HepG2 (cell line): ENCODE measurements at regions not wholly inside any gene's neighbourhood (a gene's known extent, or its start where the extent isn't known, plus 50 kb on each side); places are given as distances from the start of the nearest gene placed in this dataset.

ENCODE experiments used
- ATAC-seq: fragments of 200-7000 bp; cut with Tn5 transposase; 3 replicates; pipeline ENCODE4 v1.9.1; 2020; ENCODE audit warnings: mild to moderate bottlenecking, moderate library complexity
- BruUV-seq: library from RNA; stranded (reverse); fragments of 400-500 nt; replicated peaks from 2 replicates; lab custom pipeline; 2021; lab: Mats Ljungman, UMichigan
- CTCF ChIA-PET: fragments of 300-600 bp; formaldehyde crosslinking; extraction: SDS; loops from one replicate; lab custom pipeline; 2021; ENCODE audit warnings: low total read pairs, inconsistent platforms, low intra/inter-chr PET ratio; lab: Yijun Ruan, JAX
- POLR2A ChIA-PET: fragments of 350-600 bp; sonication (Branson Sonifier 250); formaldehyde crosslinking; loops from one replicate; lab custom pipeline; 2020; ENCODE audit warnings: antibody characterized with exemption, inconsistent platforms; lab: Yijun Ruan, JAX
- DNase-seq: peaks from one replicate; pipeline ENCODE4 v3.0.0-alpha.2; 2015; ENCODE audit warnings: low spot score
- FAIRE-seq: peaks from 3 replicates; lab custom pipeline; 2011; peaks lifted over from hg19 to GRCh38; lab: Jason Lieb, UNC
- H2AFZ ChIP-seq: one replicate; pipeline ENCODE4 v1.6.1; 2011; ENCODE audit warnings: low read length, inconsistent platforms
- H3K27ac ChIP-seq: fragments of 300-600 bp; 3 replicates; pipeline ENCODE4 v1.8.0; 2011; ENCODE audit warnings: mixed run types, mild to moderate bottlenecking, mixed read lengths, low read length, inconsistent platforms; ENCODE audit not compliant: insufficient read depth; ENCODE audit errors: extremely low read length
- H3K27me3 ChIP-seq, 2 experiments: fragments of 200-600 bp in 1 of 2; 2 replicates in 1 of 2; 3 replicates in 1 of 2; pipeline versions ENCODE4 v1.6.0 to v1.8.0; 2011; ENCODE audit warnings: low read length in 2 of 2, mild to moderate bottlenecking in 2 of 2, moderate library complexity in 2 of 2, inconsistent platforms in 1 of 2; ENCODE audit not compliant: insufficient read depth in 2 of 2, control insufficient read depth in 1 of 2
- H3K36me3 ChIP-seq, 2 experiments: fragments of 200-600 bp in 1 of 2; replicated peaks in 1 of 2; 2 replicates in 1 of 2; 3 replicates in 1 of 2; pipeline versions ENCODE4 v1.5.1 to v1.8.0; 2011; ENCODE audit warnings: low read length in 2 of 2, inconsistent platforms in 1 of 2; ENCODE audit not compliant: insufficient read depth in 2 of 2, control insufficient read depth in 1 of 2
- H3K4me1 ChIP-seq: 2 replicates; pipeline ENCODE4 v1.5.1; 2012; ENCODE audit warnings: low read length, inconsistent platforms; ENCODE audit not compliant: insufficient read depth
- H3K4me2 ChIP-seq: 2 replicates; pipeline ENCODE4 v1.6.0; 2011; ENCODE audit warnings: low read depth, low read length, inconsistent platforms
- H3K4me3 ChIP-seq, 3 experiments: fragments of 200-600 bp in 1 of 3; sonication (generic), shearing (Covaris generic) in 1 of 3; replicated peaks in 1 of 3; 2 replicates each; pipeline ENCODE4 v1.5.1; 2011 to 2016; ENCODE audit warnings: low read length in 3 of 3, inconsistent platforms in 2 of 3, low read depth in 2 of 3, mild to moderate bottlenecking in 2 of 3, control low read depth in 1 of 3, mixed read lengths in 1 of 3; ENCODE audit not compliant: insufficient read depth in 1 of 3
- H3K79me2 ChIP-seq: one replicate; pipeline ENCODE4 v1.6.1; 2011; ENCODE audit warnings: low read length, inconsistent platforms; ENCODE audit not compliant: insufficient read depth
- H3K9ac ChIP-seq: 2 replicates; pipeline ENCODE4 v1.6.0; 2011; ENCODE audit warnings: mild to moderate bottlenecking, low read depth, low read length, inconsistent platforms; ENCODE audit not compliant: insufficient read depth
- H3K9me3 ChIP-seq: 2 replicates; pipeline ENCODE4 v1.5.1; 2012; ENCODE audit warnings: mild to moderate bottlenecking, low read length
- H4K20me1 ChIP-seq: 2 replicates; pipeline ENCODE4 v1.6.0; 2011; ENCODE audit warnings: inconsistent platforms, mild to moderate bottlenecking, low read length, moderate library complexity; ENCODE audit not compliant: insufficient read depth
- CREM ChIP-seq, 2 experiments: sonication (generic) in 1 of 2; formaldehyde crosslinking in 1 of 2; IDR thresholded peaks; 2 replicates each; pipeline versions ENCODE4 v1.4.0 to v1.6.1; 2016 to 2020; ENCODE audit warnings: antibody characterized with exemption in 1 of 2, mild to moderate bottlenecking in 1 of 2, missing genetic modification reagents in 1 of 2
- FOXP1 ChIP-seq, 2 experiments: fragments of 450-650 bp in 1 of 2; IDR thresholded peaks; 2 replicates each; pipeline ENCODE4 v1.6.1; 2017 to 2018; ENCODE audit warnings: antibody characterized with exemption in 1 of 2
- HNRNPUL1 ChIP-seq: fragments of 200-400 bp; formaldehyde crosslinking; IDR thresholded peaks from 2 replicates; pipeline ENCODE4 v1.6.1; 2017; ENCODE audit warnings: low read depth, mild to moderate bottlenecking, low read length, moderate library complexity
- MBD4 ChIP-seq: IDR thresholded peaks from 2 replicates; pipeline ENCODE4 v1.6.1; 2012; ENCODE audit warnings: low read length, inconsistent platforms, borderline replicate concordance
- NFYB ChIP-seq: sonication (generic); formaldehyde crosslinking; IDR thresholded peaks from 2 replicates; pipeline ENCODE4 v1.4.0; 2020; ENCODE audit warnings: missing genetic modification reagents
- PTBP1 ChIP-seq: fragments of 200-400 bp; formaldehyde crosslinking; IDR thresholded peaks from 2 replicates; pipeline ENCODE4 v1.6.1; 2018; ENCODE audit warnings: low read length, low read depth; ENCODE audit not compliant: poor library complexity, severe bottlenecking
- SIN3A ChIP-seq: IDR thresholded peaks from 2 replicates; pipeline ENCODE4 v1.6.1; 2011; ENCODE audit warnings: low read depth, mild to moderate bottlenecking, control low read depth, low read length, borderline replicate concordance
- USF2 ChIP-seq, 2 experiments: sonication (generic) in 1 of 2; formaldehyde crosslinking in 1 of 2; IDR thresholded peaks; 2 replicates each; pipeline versions ENCODE4 v1.5.1 to v1.6.1; 2011 to 2020; ENCODE audit warnings: borderline replicate concordance in 1 of 2, low read depth in 1 of 2, low read length in 1 of 2, mild to moderate bottlenecking in 1 of 2, missing genetic modification reagents in 1 of 2, moderate library complexity in 1 of 2
- ZBTB39 ChIP-seq: sonication (generic); formaldehyde crosslinking; IDR thresholded peaks from 2 replicates; pipeline ENCODE4 v1.5.0; 2020; ENCODE audit warnings: missing genetic modification reagents
- ZBTB4 ChIP-seq: sonication (generic); formaldehyde crosslinking; IDR thresholded peaks from 2 replicates; pipeline ENCODE4 v1.4.0; 2020; ENCODE audit warnings: missing genetic modification reagents, mild to moderate bottlenecking, borderline replicate concordance
- ZNF20 ChIP-seq: sonication (generic); formaldehyde crosslinking; IDR thresholded peaks from 2 replicates; pipeline ENCODE4 v1.4.0; 2020; ENCODE audit warnings: mild to moderate bottlenecking, moderate library complexity, missing genetic modification reagents
- ZNF234 ChIP-seq: sonication (generic); formaldehyde crosslinking; conservative IDR thresholded peaks from 2 replicates; pipeline ENCODE4 v1.5.1; 2020; ENCODE audit warnings: mild to moderate bottlenecking, missing genetic modification reagents
- ZNF441 ChIP-seq: sonication (generic); formaldehyde crosslinking; IDR thresholded peaks from 2 replicates; pipeline ENCODE4 v1.7.0; 2021; ENCODE audit warnings: missing genetic modification reagents, borderline replicate concordance
- ZNF746 ChIP-seq: sonication (generic); formaldehyde crosslinking; IDR thresholded peaks from 2 replicates; pipeline ENCODE4 v1.8.0; 2022; ENCODE audit warnings: mild to moderate bottlenecking, missing genetic modification reagents
- ZNF839 ChIP-seq: sonication (generic); formaldehyde crosslinking; IDR thresholded peaks from 2 replicates; pipeline ENCODE4 v1.4.0; 2020; ENCODE audit warnings: missing genetic modification reagents, mild to moderate bottlenecking, borderline replicate concordance
- in situ Hi-C: cut with HindIII; loops from 2 replicates; pipeline ENCODE4 v1.10.0; 2017; ENCODE audit warnings: low pct_unique_long_range_greater_than_20kb; ENCODE audit not compliant: extremely low pct_ligation_motif_present
- intact Hi-C: fragments of 100-400 bp; cut with micrococcal nuclease; formaldehyde crosslinking; loops from one replicate; pipeline ENCODE4 v1.10.0; 2022; ENCODE audit not compliant: unreplicated experiment
- TF ChIP-seq, protein P1 (sequence below): sonication (generic); formaldehyde crosslinking; conservative IDR thresholded peaks from 2 replicates; pipeline ENCODE4 v1.8.1; 2023; ENCODE audit warnings: missing genetic modification reagents

GRCh38 chr6:156725712-156726111, 51.5 kb upstream of the ARID1B start:
- peaks cover 0 to 4% of the 10 kb centered on the region in 2 experiments for H3K27me3 ChIP-seq
- no peaks in the 10 kb centered on the region for H3K9me3 ChIP-seq
- DNase-seq: no peak
- ATAC-seq: no peak
- no peak overlapping the region for H2AFZ ChIP-seq
- in situ Hi-C loops: no loop called here
- no peaks in the 10 kb centered on the region for H3K36me3 ChIP-seq
- POLR2A ChIA-PET: no interaction called here
- peaks cover 13% of the 10 kb centered on the region for H3K4me1 ChIP-seq
- H3K79me2 ChIP-seq: no peaks in the 10 kb centered on the region
- H3K9ac ChIP-seq: no peak overlapping the region
- no peak overlapping the region for H3K4me3 ChIP-seq
- no peak for FAIRE-seq
- no peak overlapping the region for H3K27ac ChIP-seq
- no peaks in the 10 kb centered on the region for H4K20me1 ChIP-seq
- intact Hi-C loops: no loop called here
- CTCF ChIA-PET: no interaction called here
- no peak overlapping the region for H3K4me2 ChIP-seq
- BruUV-seq: no TSS peak
- no peak for TF ChIP-seq USF2 (IDR thresholded peaks at IDR 0.05; ENCODE audit: low read depth, low read length)
- TF ChIP-seq USF2 (CRISPR knock-in tag; IDR thresholded peaks at IDR 0.05; ENCODE audit: borderline replicate concordance): no peak
- no peak for TF ChIP-seq PTBP1
- no peak for TF ChIP-seq FOXP1 (IDR thresholded peaks at IDR 0.05)
- no peak for TF ChIP-seq FOXP1 (CRISPR knock-in tag; IDR thresholded peaks at IDR 0.05)
- TF ChIP-seq, protein P1, sequence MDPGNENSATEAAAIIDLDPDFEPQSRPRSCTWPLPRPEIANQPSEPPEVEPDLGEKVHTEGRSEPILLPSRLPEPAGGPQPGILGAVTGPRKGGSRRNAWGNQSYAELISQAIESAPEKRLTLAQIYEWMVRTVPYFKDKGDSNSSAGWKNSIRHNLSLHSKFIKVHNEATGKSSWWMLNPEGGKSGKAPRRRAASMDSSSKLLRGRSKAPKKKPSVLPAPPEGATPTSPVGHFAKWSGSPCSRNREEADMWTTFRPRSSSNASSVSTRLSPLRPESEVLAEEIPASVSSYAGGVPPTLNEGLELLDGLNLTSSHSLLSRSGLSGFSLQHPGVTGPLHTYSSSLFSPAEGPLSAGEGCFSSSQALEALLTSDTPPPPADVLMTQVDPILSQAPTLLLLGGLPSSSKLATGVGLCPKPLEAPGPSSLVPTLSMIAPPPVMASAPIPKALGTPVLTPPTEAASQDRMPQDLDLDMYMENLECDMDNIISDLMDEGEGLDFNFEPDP (CRISPR knock-in tag): no peak
- TF ChIP-seq CREM (IDR thresholded peaks at IDR 0.05): no peak
- TF ChIP-seq CREM (CRISPR knock-in tag; IDR thresholded peaks at IDR 0.05): no peak
- no peak for TF ChIP-seq HNRNPUL1
- no peak for TF ChIP-seq SIN3A
- TF ChIP-seq ZNF839 (CRISPR knock-in tag): no peak
- TF ChIP-seq ZBTB39 (CRISPR knock-in tag): no peak
- TF ChIP-seq ZBTB4: no peak
- TF ChIP-seq ZNF746 (CRISPR knock-in tag): no peak
- no peak for TF ChIP-seq ZNF20
- no peak for TF ChIP-seq ZNF441
- TF ChIP-seq MBD4: no peak
- no peak for TF ChIP-seq ZNF234 (CRISPR knock-in tag)
- no peak for TF ChIP-seq NFYB (CRISPR knock-in tag)
